ENCODE measurements at regions not wholly inside any gene's neighbourhood (a gene's known extent, or its start where the extent isn't known, plus 50 kb on each side); places are given as distances from the start of the nearest gene placed in this dataset.

DNA sequence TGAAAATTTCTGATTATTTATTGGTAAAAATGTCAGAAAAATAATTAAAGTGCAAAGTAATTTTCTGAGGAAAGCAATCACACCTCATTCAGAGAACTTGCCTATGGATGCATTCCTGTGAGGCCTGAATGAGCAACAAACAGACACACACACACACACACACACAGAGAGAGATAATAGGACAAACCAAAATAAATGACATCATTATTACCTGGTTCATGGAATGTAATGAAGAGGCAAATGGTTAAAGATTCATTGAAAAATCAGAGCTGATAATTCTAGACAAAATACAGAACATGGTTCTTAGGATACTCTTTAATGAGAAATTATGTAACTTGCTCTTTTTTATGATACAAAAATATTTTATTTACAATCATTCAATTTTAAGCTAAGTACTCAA lies 490.6 kb upstream of the POU3F2 start:
- Histone ChIP-seq H3K9me3 (ENCODE audit: control insufficient read depth, low read length) (no peaks in the 10 kb centered on the region), H3K27me3 (ENCODE audit: control insufficient read depth, insufficient read depth, low read length, poor library complexity, severe bottlenecking) (no peaks in the 10 kb centered on the region), H3K36me3 (ENCODE audit: control insufficient read depth, insufficient read depth, low read length) (no peaks in the 10 kb centered on the region)

GRCh38 chr6:98352348-98352747 lies 482.0 kb upstream of the POU3F2 start:
- 100% methylated on average over 1 of the region's 2 CpGs; no CpG with 5 or more reads in 1 of the 2 experiments for WGBS, 2 experiments

More for the DNA sequence above, 490.6 kb upstream of the POU3F2 start:
- no peak overlapping the region for H3K4me3 ChIP-seq (ENCODE audit: insufficient read depth, low read depth, low read length)
- H3K4me1 ChIP-seq (ENCODE audit: control insufficient read depth, insufficient read depth, low read length): no peaks in the 10 kb centered on the region
- H3K27ac ChIP-seq (ENCODE audit: insufficient read depth, low read depth, low read length, poor library complexity, severe bottlenecking): no peak overlapping the region

DNA sequence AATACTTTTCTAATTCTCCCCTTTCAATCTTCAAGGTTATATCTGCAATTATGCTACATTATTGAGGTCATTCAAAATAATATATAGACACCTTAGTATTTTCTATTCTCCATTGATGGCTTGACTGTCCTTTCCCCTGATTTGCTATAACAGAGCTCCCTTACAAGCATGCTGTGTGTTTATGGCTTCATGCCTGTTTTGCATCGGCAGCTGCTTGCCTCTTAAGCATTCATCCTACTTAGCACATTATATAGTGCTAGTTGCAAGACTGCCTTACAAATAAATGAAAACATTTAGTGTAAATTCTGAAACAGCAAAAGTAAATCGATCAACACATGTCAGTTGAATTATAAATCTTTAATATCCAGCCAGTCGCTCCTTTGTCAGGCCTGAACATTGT lies 476.2 kb upstream of the POU3F2 start:
- WGBS, 2 experiments: 93 to 96% methylated on average over 3 of the region's 3 CpGs
- H3K9me3 ChIP-seq (ENCODE audit: control insufficient read depth, low read length): no peaks in the 10 kb centered on the region
- H3K27ac ChIP-seq (ENCODE audit: insufficient read depth, low read depth, low read length, poor library complexity, severe bottlenecking): no peak overlapping the region

More at GRCh38 chr6:98352348-98352747, 482.0 kb upstream of the POU3F2 start:
- no peak overlapping the region for H3K4me3 ChIP-seq (ENCODE audit: insufficient read depth, low read depth, low read length)
- no peaks in the 10 kb centered on the region for H3K27me3 ChIP-seq (ENCODE audit: control insufficient read depth, insufficient read depth, low read length, poor library complexity, severe bottlenecking)
- no peaks in the 10 kb centered on the region for H3K36me3 ChIP-seq (ENCODE audit: control insufficient read depth, insufficient read depth, low read length)
- no peaks in the 10 kb centered on the region for H3K4me1 ChIP-seq (ENCODE audit: control insufficient read depth, insufficient read depth, low read length)
- no peaks in the 10 kb centered on the region for H3K9me3 ChIP-seq (ENCODE audit: control insufficient read depth, low read length)
- H3K27ac ChIP-seq (ENCODE audit: insufficient read depth, low read depth, low read length, poor library complexity, severe bottlenecking): no peak overlapping the region

GRCh38 chr6:98366371-98366770 lies 468.0 kb upstream of the POU3F2 start:
- no peak overlapping the region for H3K27ac ChIP-seq (ENCODE audit: insufficient read depth, low read depth, low read length, poor library complexity, severe bottlenecking)
- H3K9me3 ChIP-seq (ENCODE audit: control insufficient read depth, low read length): no peaks in the 10 kb centered on the region
- 78 to 80% methylated on average over 5 to 6 of the region's 6 CpGs for WGBS, 2 experiments
- H3K36me3 ChIP-seq (ENCODE audit: control insufficient read depth, insufficient read depth, low read length): no peaks in the 10 kb centered on the region
- H3K27me3 ChIP-seq (ENCODE audit: control insufficient read depth, insufficient read depth, low read length, poor library complexity, severe bottlenecking): no peaks in the 10 kb centered on the region
- no peak overlapping the region for H3K4me3 ChIP-seq (ENCODE audit: insufficient read depth, low read depth, low read length)
- no peaks in the 10 kb centered on the region for H3K4me1 ChIP-seq (ENCODE audit: control insufficient read depth, insufficient read depth, low read length)

More for the DNA sequence above, 476.2 kb upstream of the POU3F2 start:
- Histone ChIP-seq H3K4me1 (ENCODE audit: control insufficient read depth, insufficient read depth, low read length) (no peaks in the 10 kb centered on the region), H3K36me3 (ENCODE audit: control insufficient read depth, insufficient read depth, low read length) (no peaks in the 10 kb centered on the region), H3K4me3 (ENCODE audit: insufficient read depth, low read depth, low read length) (no peak overlapping the region), H3K27me3 (ENCODE audit: control insufficient read depth, insufficient read depth, low read length, poor library complexity, severe bottlenecking) (no peaks in the 10 kb centered on the region)

DNA sequence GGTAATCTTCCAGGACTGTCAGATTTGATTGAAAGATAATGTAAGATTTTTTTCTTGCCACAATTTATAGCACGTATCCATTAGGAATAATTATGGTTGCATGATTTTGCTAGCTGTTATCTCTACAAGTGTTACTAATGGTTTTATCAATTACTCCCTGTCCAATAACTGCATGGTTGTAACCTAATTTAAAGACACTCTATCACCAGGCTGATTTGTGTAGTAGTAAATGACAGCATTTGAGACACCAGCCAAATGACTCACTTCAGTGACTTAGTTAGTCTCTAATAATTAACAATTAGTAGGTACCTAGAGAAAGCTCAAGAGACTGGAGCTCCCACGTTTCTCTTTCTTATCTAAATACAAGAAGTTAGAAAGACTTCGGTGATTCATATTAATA lies 453.8 kb upstream of the POU3F2 start:
- Histone ChIP-seq H3K36me3 (ENCODE audit: control insufficient read depth, insufficient read depth, low read length) (no peaks in the 10 kb centered on the region), H3K4me1 (ENCODE audit: control insufficient read depth, insufficient read depth, low read length) (peaks cover 2% of the 10 kb centered on the region), H3K27ac (ENCODE audit: insufficient read depth, low read depth, low read length, poor library complexity, severe bottlenecking) (no peak overlapping the region), H3K4me3 (ENCODE audit: insufficient read depth, low read depth, low read length) (no peak overlapping the region), H3K9me3 (ENCODE audit: control insufficient read depth, low read length) (no peaks in the 10 kb centered on the region), H3K27me3 (ENCODE audit: control insufficient read depth, insufficient read depth, low read length, poor library complexity, severe bottlenecking) (no peaks in the 10 kb centered on the region)
- 94% methylated on average over 2 of the region's 3 CpGs; no CpG with 5 or more reads in 1 of the 2 experiments for WGBS, 2 experiments

DNA sequence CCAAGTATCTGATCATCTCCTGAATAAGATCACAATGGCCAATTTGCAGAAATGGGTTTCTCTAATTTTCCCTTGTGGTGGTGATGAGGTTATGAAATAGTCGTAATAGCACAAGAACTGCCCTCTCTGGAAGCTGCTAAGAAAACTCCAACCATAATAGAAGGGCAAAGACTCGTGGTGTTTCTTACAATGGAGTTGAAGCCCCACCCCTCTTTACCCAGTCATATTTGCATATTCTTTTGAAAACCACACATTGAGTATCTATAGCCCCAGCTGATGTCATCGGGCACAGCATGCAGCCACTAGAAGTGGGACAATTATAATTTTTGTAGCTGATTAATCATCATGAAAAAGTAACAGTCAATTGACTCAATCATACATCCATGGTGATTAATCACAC lies 452.1 kb upstream of the POU3F2 start:
- no peaks in the 10 kb centered on the region for H3K9me3 ChIP-seq (ENCODE audit: control insufficient read depth, low read length)
- no peak overlapping the region for H3K27ac ChIP-seq (ENCODE audit: insufficient read depth, low read depth, low read length, poor library complexity, severe bottlenecking)
- no peaks in the 10 kb centered on the region for H3K36me3 ChIP-seq (ENCODE audit: control insufficient read depth, insufficient read depth, low read length)
- H3K27me3 ChIP-seq (ENCODE audit: control insufficient read depth, insufficient read depth, low read length, poor library complexity, severe bottlenecking): no peaks in the 10 kb centered on the region
- no peak overlapping the region for H3K4me3 ChIP-seq (ENCODE audit: insufficient read depth, low read depth, low read length)
- 76 to 87% methylated on average over 3 of the region's 3 CpGs for WGBS, 2 experiments
- peaks cover 2% of the 10 kb centered on the region for H3K4me1 ChIP-seq (ENCODE audit: control insufficient read depth, insufficient read depth, low read length)

GRCh38 chr6:98384334-98384733 lies 450.0 kb upstream of the POU3F2 start:
- Histone ChIP-seq H3K27ac (ENCODE audit: insufficient read depth, low read depth, low read length, poor library complexity, severe bottlenecking) (no peak overlapping the region), H3K4me3 (ENCODE audit: insufficient read depth, low read depth, low read length) (no peak overlapping the region), H3K9me3 (ENCODE audit: control insufficient read depth, low read length) (no peaks in the 10 kb centered on the region), H3K36me3 (ENCODE audit: control insufficient read depth, insufficient read depth, low read length) (no peaks in the 10 kb centered on the region), H3K4me1 (ENCODE audit: control insufficient read depth, insufficient read depth, low read length) (peaks cover 2% of the 10 kb centered on the region), H3K27me3 (ENCODE audit: control insufficient read depth, insufficient read depth, low read length, poor library complexity, severe bottlenecking) (no peaks in the 10 kb centered on the region)
- WGBS, 2 experiments: 72 to 85% methylated on average over 5 to 6 of the region's 7 CpGs

- H3K9me3 ChIP-seq (ENCODE audit: control insufficient read depth, low read length): no peaks in the 10 kb centered on the region
Observed at GRCh38 chr6:98384801-98385200, 449.6 kb upstream of the POU3F2 start.

DNA sequence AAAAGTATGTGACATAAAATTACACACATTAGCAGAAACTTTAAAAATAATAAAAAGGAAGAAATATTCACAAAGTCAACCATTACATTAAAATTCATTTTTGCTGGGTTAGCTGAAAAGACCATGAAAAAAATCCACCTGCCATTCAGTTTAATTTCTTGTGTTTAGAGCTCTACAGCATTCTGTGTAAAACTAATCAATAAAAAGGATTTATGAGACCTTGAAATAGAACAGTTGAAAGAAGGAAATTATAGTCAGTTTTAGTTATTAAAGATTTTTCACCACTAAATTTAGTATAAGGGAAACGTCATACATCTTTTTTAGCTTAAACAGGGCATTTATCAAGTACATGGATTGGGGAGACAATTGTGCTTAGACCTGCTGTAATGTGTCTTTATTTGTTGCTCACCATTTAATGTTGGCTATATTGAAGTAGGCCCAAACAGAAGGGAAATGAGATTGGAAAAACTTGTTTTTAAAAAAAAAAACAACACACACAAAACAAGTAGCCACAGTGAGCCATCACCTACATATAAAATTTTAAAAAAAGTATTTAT lies 438.7 kb upstream of the POU3F2 start:
- WGBS, 2 experiments: 100% methylated on average over 1 of the region's 1 CpG; no CpG with 5 or more reads in 1 of the 2 experiments
- no peak overlapping the region for H3K27ac ChIP-seq (ENCODE audit: insufficient read depth, low read depth, low read length, poor library complexity, severe bottlenecking)
- H3K4me1 ChIP-seq (ENCODE audit: control insufficient read depth, insufficient read depth, low read length): no peaks in the 10 kb centered on the region
- H3K4me3 ChIP-seq (ENCODE audit: insufficient read depth, low read depth, low read length): no peak overlapping the region
- no peaks in the 10 kb centered on the region for H3K9me3 ChIP-seq (ENCODE audit: control insufficient read depth, low read length)
- no peaks in the 10 kb centered on the region for H3K36me3 ChIP-seq (ENCODE audit: control insufficient read depth, insufficient read depth, low read length)
- H3K27me3 ChIP-seq (ENCODE audit: control insufficient read depth, insufficient read depth, low read length, poor library complexity, severe bottlenecking): no peaks in the 10 kb centered on the region

More at GRCh38 chr6:98384801-98385200, 449.6 kb upstream of the POU3F2 start:
- no peak overlapping the region for H3K4me3 ChIP-seq (ENCODE audit: insufficient read depth, low read depth, low read length)
- H3K4me1 ChIP-seq (ENCODE audit: control insufficient read depth, insufficient read depth, low read length): peaks cover 2% of the 10 kb centered on the region
- 76 to 84% methylated on average over 6 of the region's 6 CpGs for WGBS, 2 experiments
- no peaks in the 10 kb centered on the region for H3K27me3 ChIP-seq (ENCODE audit: control insufficient read depth, insufficient read depth, low read length, poor library complexity, severe bottlenecking)
- H3K36me3 ChIP-seq (ENCODE audit: control insufficient read depth, insufficient read depth, low read length): no peaks in the 10 kb centered on the region
- H3K27ac ChIP-seq (ENCODE audit: insufficient read depth, low read depth, low read length, poor library complexity, severe bottlenecking): no peak overlapping the region

GRCh38 chr6:98416027-98416426 lies 418.3 kb upstream of the POU3F2 start:
- no peak overlapping the region for H3K27ac ChIP-seq (ENCODE audit: insufficient read depth, low read depth, low read length, poor library complexity, severe bottlenecking)
- no peaks in the 10 kb centered on the region for H3K9me3 ChIP-seq (ENCODE audit: control insufficient read depth, low read length)
- H3K4me1 ChIP-seq (ENCODE audit: control insufficient read depth, insufficient read depth, low read length): no peaks in the 10 kb centered on the region
- no peaks in the 10 kb centered on the region for H3K27me3 ChIP-seq (ENCODE audit: control insufficient read depth, insufficient read depth, low read length, poor library complexity, severe bottlenecking)
- no peaks in the 10 kb centered on the region for H3K36me3 ChIP-seq (ENCODE audit: control insufficient read depth, insufficient read depth, low read length)
- WGBS, 2 experiments: 83 to 93% methylated on average over 2 of the region's 2 CpGs
- H3K4me3 ChIP-seq (ENCODE audit: insufficient read depth, low read depth, low read length): no peak overlapping the region

All from ectodermal cell (in vitro differentiated cells).